H9 (cell line): ENCODE measurements at regions not wholly inside any gene's neighbourhood (a gene's known extent, or its start where the extent isn't known, plus 50 kb on each side); places are given as distances from the start of the nearest gene placed in this dataset.

Experiments
- DNase-seq: peaks from one replicate; pipeline ENCODE4 v3.0.0-alpha.2; 2017
- H2AFZ ChIP-seq: one replicate; pipeline ENCODE4 v1.6.1; 2013; ENCODE audit warnings: mild to moderate bottlenecking, low read length, control low read depth, moderate library complexity
- H2AK5ac ChIP-seq: 2 replicates; pipeline ENCODE4 v1.6.1; 2013; ENCODE audit warnings: low read length, control low read depth, mixed read lengths; ENCODE audit not compliant: insufficient read length
- H2BK120ac ChIP-seq: one replicate; pipeline ENCODE4 v1.6.1; 2013; ENCODE audit warnings: low read depth, mild to moderate bottlenecking, low read length, control low read depth, inconsistent platforms; ENCODE audit not compliant: poor library complexity, severe bottlenecking
- H2BK12ac ChIP-seq: 2 replicates; pipeline ENCODE4 v1.6.1; 2013; ENCODE audit warnings: low read length, control low read depth, mixed read lengths, low read depth; ENCODE audit not compliant: insufficient read length
- H2BK15ac ChIP-seq: 2 replicates; pipeline ENCODE4 v1.6.1; 2013; ENCODE audit warnings: low read depth, low read length, control low read depth
- H2BK20ac ChIP-seq: one replicate; pipeline ENCODE4 v1.6.1; 2013; ENCODE audit warnings: low read depth, mild to moderate bottlenecking, low read length, control low read depth, inconsistent platforms; ENCODE audit not compliant: poor library complexity, severe bottlenecking
- H2BK5ac ChIP-seq: 2 replicates; pipeline ENCODE4 v1.6.1; 2013; ENCODE audit warnings: low read length, control low read depth, mixed read lengths; ENCODE audit not compliant: insufficient read length
- H3K14ac ChIP-seq: 2 replicates; pipeline ENCODE4 v1.6.1; 2013; ENCODE audit warnings: low read length, control low read depth; ENCODE audit not compliant: insufficient read depth
- H3K18ac ChIP-seq: 2 replicates; pipeline ENCODE4 v1.6.1; 2013; ENCODE audit warnings: low read depth, mild to moderate bottlenecking, mixed read lengths, low read length, control low read depth; ENCODE audit not compliant: insufficient read length
- H3K23ac ChIP-seq: 2 replicates; pipeline ENCODE4 v1.6.1; 2013; ENCODE audit warnings: low read length, control low read depth, mixed read lengths, low read depth; ENCODE audit not compliant: insufficient read length
- H3K23me2 ChIP-seq: 2 replicates; pipeline ENCODE4 v1.6.1; 2013; ENCODE audit warnings: low read depth, mild to moderate bottlenecking, mixed read lengths, low read length, control low read depth; ENCODE audit not compliant: insufficient read length, poor library complexity, severe bottlenecking
- H3K27ac ChIP-seq: 2 replicates; pipeline ENCODE4 v1.5.1; 2013; ENCODE audit warnings: low read length, control low read depth, mixed read lengths, low read depth; ENCODE audit not compliant: insufficient read length
- H3K27me3 ChIP-seq: 2 replicates; pipeline ENCODE4 v1.6.1; 2013; ENCODE audit warnings: low read length, control low read depth, inconsistent platforms; ENCODE audit not compliant: insufficient read depth
- H3K4ac ChIP-seq: 2 replicates; pipeline ENCODE4 v1.6.1; 2013; ENCODE audit warnings: low read depth, mild to moderate bottlenecking, control low read depth, inconsistent platforms, low read length, moderate library complexity
- H3K4me1 ChIP-seq: 2 replicates; pipeline ENCODE4 v1.6.1; 2013; ENCODE audit warnings: low read length, control low read depth, inconsistent platforms; ENCODE audit not compliant: insufficient read depth
- H3K4me2 ChIP-seq: 2 replicates; pipeline ENCODE4 v1.6.1; 2013; ENCODE audit warnings: low read length, control low read depth, mixed read lengths; ENCODE audit not compliant: insufficient read length, insufficient read depth
- H3K56ac ChIP-seq: 2 replicates; pipeline ENCODE4 v1.6.1; 2013; ENCODE audit warnings: low read depth, mild to moderate bottlenecking, mixed read lengths, low read length, control low read depth; ENCODE audit not compliant: insufficient read length
- H3K79me1 ChIP-seq: 2 replicates; pipeline ENCODE4 v1.6.1; 2013; ENCODE audit warnings: low read depth, mild to moderate bottlenecking, moderate library complexity, low read length, control low read depth, inconsistent platforms; ENCODE audit not compliant: insufficient read depth, poor library complexity, severe bottlenecking
- H3K79me2 ChIP-seq: 2 replicates; pipeline ENCODE4 v1.6.1; 2013; ENCODE audit warnings: low read length, control low read depth, inconsistent platforms; ENCODE audit not compliant: insufficient read depth
- H3K9ac ChIP-seq: 2 replicates; pipeline ENCODE4 v1.6.1; 2013; ENCODE audit warnings: low read length, control low read depth, mixed read lengths; ENCODE audit not compliant: insufficient read length; ENCODE audit errors: extremely low read depth
- H3K9me3 ChIP-seq: one replicate; pipeline ENCODE4 v1.6.1; 2013; ENCODE audit warnings: low read depth, low read length, inconsistent platforms; ENCODE audit not compliant: control insufficient read depth
- H3T11ph ChIP-seq: one replicate; pipeline ENCODE4 v1.6.1; 2013; ENCODE audit warnings: mild to moderate bottlenecking, low read length, control low read depth, inconsistent platforms
- H4K20me1 ChIP-seq: one replicate; pipeline ENCODE4 v1.6.1; 2013; ENCODE audit not compliant: control insufficient read depth, insufficient read length, insufficient read depth
- H4K5ac ChIP-seq: 2 replicates; pipeline ENCODE4 v1.6.1; 2013; ENCODE audit warnings: low read depth, mild to moderate bottlenecking, mixed read lengths, low read length, control low read depth; ENCODE audit not compliant: insufficient read length
- H4K8ac ChIP-seq: replicated peaks from 2 replicates; pipeline ENCODE4 v1.6.1; 2013; ENCODE audit warnings: low read length, control low read depth, mixed read lengths, low read depth; ENCODE audit not compliant: insufficient read length
- H4K91ac ChIP-seq: 2 replicates; pipeline ENCODE4 v1.6.1; 2013; ENCODE audit warnings: low read depth, mild to moderate bottlenecking, moderate library complexity, mixed read lengths, low read length, control low read depth; ENCODE audit not compliant: insufficient read length
- H3K27ac Mint-ChIP-seq, 3 experiments: 2 replicates in 2 of 3; 3 replicates in 1 of 3; pipeline ENCODE4 v1.8.0; 2020 to 2021; ENCODE audit warnings: mixed read lengths in 3 of 3, mild to moderate bottlenecking in 1 of 3, moderate library complexity in 1 of 3
- H3K27me3 Mint-ChIP-seq: 2 replicates; pipeline ENCODE4 v1.8.0; 2021; ENCODE audit warnings: low read depth, mild to moderate bottlenecking, moderate library complexity, mixed read lengths
- H3K36me3 Mint-ChIP-seq, 3 experiments: 2 replicates in 2 of 3; 3 replicates in 1 of 3; pipeline ENCODE4 v1.8.0; 2020 to 2021; ENCODE audit warnings: low read depth in 3 of 3, mixed read lengths in 3 of 3; ENCODE audit not compliant: insufficient read depth in 1 of 3
- H3K4me1 Mint-ChIP-seq, 2 experiments: 2 replicates each; pipeline ENCODE4 v1.8.0; 2020; ENCODE audit warnings: mixed read lengths in 2 of 2
- H3K4me3 Mint-ChIP-seq, 2 experiments: 2 replicates in 1 of 2; 3 replicates in 1 of 2; pipeline ENCODE4 v1.8.0; 2020 to 2021; ENCODE audit warnings: mild to moderate bottlenecking in 2 of 2, mixed read lengths in 2 of 2, moderate library complexity in 1 of 2
- H3K9me3 Mint-ChIP-seq, 2 experiments: 2 replicates in 1 of 2; 3 replicates in 1 of 2; pipeline ENCODE4 v1.8.0; 2020; ENCODE audit warnings: mild to moderate bottlenecking in 2 of 2, mixed read lengths in 2 of 2, moderate library complexity in 1 of 2
- WGBS: extraction: QIAGEN DNeasy Blood & Tissue Kit; methylation state at CpG from one replicate; pipeline ENCODE4 v1.1.7; 2013; ENCODE audit warnings: missing lambda C conversion rate, low lambda C conversion rate, mixed read lengths; ENCODE audit not compliant: insufficient read length; ENCODE audit errors: extremely low coverage; 5-methylcytosine and 5-hydroxymethylcytosine counted together
- TF ChIP-seq, protein P1 (sequence below): fragments of 200-600 bp; sonication (generic); conservative IDR thresholded peaks from 3 replicates; pipeline ENCODE4 v1.8.0; 2021; ENCODE audit warnings: antibody characterized with exemption, mild to moderate bottlenecking

- Histone ChIP-seq H3K23ac (no peak overlapping the region), H2BK12ac (no peak overlapping the region), H2AFZ (no peak overlapping the region), H3K9me3 (no peaks in the 10 kb centered on the region), H2BK120ac (no peak overlapping the region), H3K14ac (no peak overlapping the region), H3K18ac (no peak overlapping the region), H3K79me1 (no peaks in the 10 kb centered on the region), H4K91ac (no peak overlapping the region), H3T11ph (no peak overlapping the region), H3K4me2 (no peak overlapping the region), H4K20me1 (no peaks in the 10 kb centered on the region), H3K4me1 (no peaks in the 10 kb centered on the region), H3K56ac (no peak overlapping the region), H2BK20ac (no peak overlapping the region), H3K27me3 (no peaks in the 10 kb centered on the region), H3K79me2 (no peaks in the 10 kb centered on the region), H3K27ac (no peak overlapping the region), H3K4ac (no peak overlapping the region), H3K9ac (no peak overlapping the region), H4K8ac (no peak overlapping the region), H2AK5ac (no peak overlapping the region), H2BK15ac (no peak overlapping the region), H4K5ac (no peak overlapping the region), H3K23me2 (no peaks in the 10 kb centered on the region), H2BK5ac (no peak overlapping the region)
- DNase-seq, result no peak
- TF ChIP-seq, protein P1, sequence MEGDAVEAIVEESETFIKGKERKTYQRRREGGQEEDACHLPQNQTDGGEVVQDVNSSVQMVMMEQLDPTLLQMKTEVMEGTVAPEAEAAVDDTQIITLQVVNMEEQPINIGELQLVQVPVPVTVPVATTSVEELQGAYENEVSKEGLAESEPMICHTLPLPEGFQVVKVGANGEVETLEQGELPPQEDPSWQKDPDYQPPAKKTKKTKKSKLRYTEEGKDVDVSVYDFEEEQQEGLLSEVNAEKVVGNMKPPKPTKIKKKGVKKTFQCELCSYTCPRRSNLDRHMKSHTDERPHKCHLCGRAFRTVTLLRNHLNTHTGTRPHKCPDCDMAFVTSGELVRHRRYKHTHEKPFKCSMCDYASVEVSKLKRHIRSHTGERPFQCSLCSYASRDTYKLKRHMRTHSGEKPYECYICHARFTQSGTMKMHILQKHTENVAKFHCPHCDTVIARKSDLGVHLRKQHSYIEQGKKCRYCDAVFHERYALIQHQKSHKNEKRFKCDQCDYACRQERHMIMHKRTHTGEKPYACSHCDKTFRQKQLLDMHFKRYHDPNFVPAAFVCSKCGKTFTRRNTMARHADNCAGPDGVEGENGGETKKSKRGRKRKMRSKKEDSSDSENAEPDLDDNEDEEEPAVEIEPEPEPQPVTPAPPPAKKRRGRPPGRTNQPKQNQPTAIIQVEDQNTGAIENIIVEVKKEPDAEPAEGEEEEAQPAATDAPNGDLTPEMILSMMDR, result no peak
- Mint-ChIP-seq H3K4me1 (peaks cover 2% of the 10 kb centered on the region in 2 experiments; a peak in 1 of 4 replicates), H3K27ac (no peak overlapping the region), H3K36me3 (peaks cover 0 to 6% (median 0%) of the 10 kb centered on the region in 3 experiments; a peak in 2 of 7 replicates), H3K9me3 (peaks cover 3 to 14% of the 10 kb centered on the region in 2 experiments; a peak in 4 of 5 replicates), H3K4me3 (no peak overlapping the region), H3K27me3 (peaks cover 1% of the 10 kb centered on the region)
- no CpG with 5 or more reads among the region's 3 CpGs for WGBS
Observed at GRCh38 chr15:38890194-38890593, 325.6 kb upstream of the RASGRP1 start.
